IPS-NIHi7 (cell line): ENCODE measurements at regions not wholly inside any gene's neighbourhood (a gene's known extent, or its start where the extent isn't known, plus 50 kb on each side); places are given as distances from the start of the nearest gene placed in this dataset.

ENCODE experiments used
- DNase-seq: peaks from one replicate; pipeline ENCODE4 v3.0.0; 2012; ENCODE audit warnings: mixed read lengths; ENCODE audit errors: extremely low spot score

- no peak for DNase-seq
These were observed 92.6 kb upstream of the PREP start for GRCh38 chr6:105495515-105495914.

GRCh38 chr6:105494688-105495087 lies 91.8 kb upstream of the PREP start:
- DNase-seq, result no peak

- no peak for DNase-seq
These were observed 90.9 kb upstream of the PREP start for GRCh38 chr6:105493736-105494135.

GRCh38 chr6:105492706-105493673 lies 90.1 kb upstream of the PREP start:
- DNase-seq, result no peak

GRCh38 chr6:105489216-105489530 lies 86.3 kb upstream of the PREP start:
- DNase-seq, result no peak

- DNase-seq, result no peak
These were observed 85.8 kb upstream of the PREP start for GRCh38 chr6:105488516-105489215.

- DNase-seq, result no peak
These were observed 84.3 kb upstream of the PREP start for GRCh38 chr6:105487040-105487790.

GRCh38 chr6:105485456-105485855 lies 82.6 kb upstream of the PREP start:
- DNase-seq, result no peak

- peak; percentile 42 for DNase-seq
These were observed 81.6 kb upstream of the PREP start for GRCh38 chr6:105484238-105485161.

GRCh38 chr6:105483492-105483891 lies 80.6 kb upstream of the PREP start:
- no peak for DNase-seq

GRCh38 chr6:105482921-105483320 lies 80.0 kb upstream of the PREP start:
- DNase-seq, result no peak

- DNase-seq, result no peak
These were observed 79.5 kb upstream of the PREP start for GRCh38 chr6:105482227-105482844.

GRCh38 chr6:105476978-105477377 lies 74.1 kb upstream of the PREP start:
- no peak for DNase-seq

GRCh38 chr6:105474234-105474633 lies 71.4 kb upstream of the PREP start:
- no peak for DNase-seq

GRCh38 chr6:105469946-105470345 lies 67.1 kb upstream of the PREP start:
- DNase-seq, result no peak

GRCh38 chr6:105468850-105469249 lies 66.0 kb upstream of the PREP start:
- no peak for DNase-seq

- DNase-seq, result no peak
These were observed 58.0 kb upstream of the PREP start for GRCh38 chr6:105460860-105461259.

GRCh38 chr6:105459864-105460263 lies 57.0 kb upstream of the PREP start:
- DNase-seq, result no peak

- DNase-seq, result no peak
These were observed 56.2 kb upstream of the PREP start for GRCh38 chr6:105459049-105459448.

- no peak for DNase-seq
These were observed 55.7 kb upstream of the PREP start for GRCh38 chr6:105458551-105458950.

GRCh38 chr6:105458084-105458483 lies 55.2 kb upstream of the PREP start:
- DNase-seq, result no peak
